ENCODE measurements at regions not wholly inside any gene's neighbourhood (a gene's known extent, or its start where the extent isn't known, plus 50 kb on each side); places are given as distances from the start of the nearest gene placed in this dataset.

DNA sequence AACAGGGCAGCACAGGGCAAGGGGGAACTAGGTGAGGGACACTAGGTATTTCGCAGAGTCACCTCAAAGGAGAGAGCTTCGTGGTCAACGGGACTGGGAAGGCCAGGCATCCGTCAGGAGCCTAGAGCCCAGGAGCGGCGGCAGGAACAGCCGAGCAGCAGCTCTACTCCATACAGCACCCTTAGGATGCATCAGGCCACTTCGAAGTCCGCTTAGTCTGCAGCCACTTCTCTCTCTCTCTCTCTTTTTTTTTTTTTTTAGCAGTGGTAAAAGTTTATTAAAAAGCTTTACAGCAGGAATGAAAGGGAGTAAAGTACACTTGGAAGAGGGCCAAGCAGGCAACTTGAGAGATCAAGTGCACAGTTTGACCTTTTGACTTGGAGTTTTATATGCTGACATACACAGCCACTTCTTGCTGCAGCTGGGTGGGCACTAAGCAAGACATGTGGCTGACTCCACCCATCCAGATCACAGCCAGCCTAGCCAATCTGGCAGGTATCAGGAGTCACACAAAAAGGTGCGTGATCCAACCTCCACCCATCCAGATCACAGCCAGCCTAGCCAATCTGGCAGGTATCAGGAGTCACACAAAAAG is 209.7 kb upstream of the RADX start:
- TF ChIP-seq HDGF (IDR thresholded peaks at IDR 0.05; ENCODE audit: borderline replicate concordance): no peak
- no peak for TF ChIP-seq L3MBTL2 (conservative IDR thresholded peaks at IDR 0.05)
- no peak for TF ChIP-seq BHLHE40 (IDR thresholded peaks at IDR 0.05; ENCODE audit: borderline replicate concordance)
- TF ChIP-seq SP1 (IDR thresholded peaks at IDR 0.05): no peak
- TF ChIP-seq, protein P1, sequence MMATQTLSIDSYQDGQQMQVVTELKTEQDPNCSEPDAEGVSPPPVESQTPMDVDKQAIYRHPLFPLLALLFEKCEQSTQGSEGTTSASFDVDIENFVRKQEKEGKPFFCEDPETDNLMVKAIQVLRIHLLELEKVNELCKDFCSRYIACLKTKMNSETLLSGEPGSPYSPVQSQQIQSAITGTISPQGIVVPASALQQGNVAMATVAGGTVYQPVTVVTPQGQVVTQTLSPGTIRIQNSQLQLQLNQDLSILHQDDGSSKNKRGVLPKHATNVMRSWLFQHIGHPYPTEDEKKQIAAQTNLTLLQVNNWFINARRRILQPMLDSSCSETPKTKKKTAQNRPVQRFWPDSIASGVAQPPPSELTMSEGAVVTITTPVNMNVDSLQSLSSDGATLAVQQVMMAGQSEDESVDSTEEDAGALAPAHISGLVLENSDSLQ (IDR thresholded peaks at IDR 0.05): no peak
- no peak for TF ChIP-seq FOXA1 (IDR thresholded peaks at IDR 0.05)
- no peak for TF ChIP-seq LEF1 (IDR thresholded peaks at IDR 0.05; ENCODE audit: borderline replicate concordance)
- TF ChIP-seq FOXK2 (IDR thresholded peaks at IDR 0.05): no peak
- TF ChIP-seq TARDBP (IDR thresholded peaks at IDR 0.05): no peak
- no peak for TF ChIP-seq SUZ12 (IDR thresholded peaks at IDR 0.05)
